GM18498 (cell line): ENCODE measurements at regions not wholly inside any gene's neighbourhood (a gene's known extent, or its start where the extent isn't known, plus 50 kb on each side); places are given as distances from the start of the nearest gene placed in this dataset.

ENCODE experiments used
- ATAC-seq: cut with Tn5 transposase; IDR thresholded peaks from one replicate; pipeline ENCODE4 v1.9.1; 2021; ENCODE audit warnings: mild to moderate bottlenecking, moderate library complexity; ENCODE audit not compliant: unreplicated experiment

DNA sequence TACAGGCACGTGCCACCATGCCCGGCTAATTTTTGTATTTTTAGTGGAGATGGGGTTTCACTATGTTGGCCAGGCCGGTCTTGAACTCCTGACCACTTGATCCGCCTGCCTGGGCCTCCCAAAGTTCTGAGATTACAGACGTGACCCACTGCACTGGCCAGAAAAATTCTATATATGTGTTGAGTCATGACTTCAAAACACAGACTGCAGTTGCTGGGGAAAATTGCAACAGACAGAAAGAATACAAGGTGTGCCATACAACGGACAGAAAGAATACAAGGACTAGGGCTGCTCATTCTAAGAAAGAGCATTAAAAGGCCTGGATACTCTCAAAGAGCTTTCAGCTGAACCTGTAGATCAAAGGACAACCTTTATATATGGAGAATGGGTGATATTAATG is 109.6 kb upstream of the ACSL4 start:
- no peak for ATAC-seq

DNA sequence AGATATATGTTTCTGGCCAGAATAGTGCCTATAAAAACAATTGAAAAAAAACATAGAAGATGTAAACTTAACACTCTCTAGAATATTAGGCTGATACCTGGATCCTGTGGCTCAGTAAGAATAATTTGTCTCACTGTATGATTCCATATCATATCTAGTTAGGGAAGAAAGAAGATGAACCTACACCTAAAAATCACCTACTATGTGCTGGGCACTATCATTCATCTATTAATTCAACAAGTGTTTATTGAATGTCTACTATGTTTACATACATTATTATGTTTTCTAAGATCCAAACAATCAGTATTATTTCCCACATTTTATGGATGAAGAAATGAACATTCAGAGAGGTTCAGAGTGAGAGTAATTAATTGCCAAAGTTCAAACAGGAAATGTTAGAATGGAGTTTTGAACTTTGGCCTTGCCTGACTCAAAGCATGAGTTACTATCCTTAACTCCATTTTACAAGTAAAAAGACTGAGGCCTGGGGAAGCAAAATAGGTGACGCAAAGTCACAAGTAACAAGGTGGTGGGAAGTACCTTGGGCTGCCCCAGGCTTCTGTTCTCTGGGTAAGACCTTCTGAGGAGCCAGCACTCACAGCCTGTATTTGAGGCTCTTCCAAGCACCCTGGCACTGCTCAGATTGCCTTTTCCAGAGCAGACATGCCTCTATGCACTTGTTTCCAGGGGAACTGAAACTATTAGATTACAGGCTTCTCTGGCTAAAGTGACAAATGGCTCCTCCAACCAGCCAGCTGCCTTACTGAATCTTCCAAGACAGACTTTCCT is 111.1 kb upstream of the ACSL4 start:
- peak; percentile 44 for ATAC-seq

DNA sequence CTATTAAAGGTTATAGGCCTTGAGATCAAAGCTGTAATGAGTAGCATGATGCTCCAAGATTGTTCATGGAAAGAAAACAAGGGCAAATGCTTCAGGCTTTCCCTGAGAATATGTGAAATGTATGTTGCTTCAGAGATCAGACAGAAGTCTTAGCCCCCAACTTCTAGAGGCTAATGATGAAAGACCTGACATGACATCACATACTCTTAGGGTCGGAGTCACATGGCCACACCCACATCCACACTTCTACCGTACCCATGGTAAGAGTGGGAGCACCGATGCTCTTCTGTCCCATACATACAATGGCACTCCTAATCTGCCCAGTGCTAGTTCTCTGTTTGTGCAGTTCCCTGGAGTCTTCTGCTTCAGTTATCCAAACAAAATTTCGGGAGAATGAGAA is 111.9 kb upstream of the ACSL4 start:
- ATAC-seq, result no peak

DNA sequence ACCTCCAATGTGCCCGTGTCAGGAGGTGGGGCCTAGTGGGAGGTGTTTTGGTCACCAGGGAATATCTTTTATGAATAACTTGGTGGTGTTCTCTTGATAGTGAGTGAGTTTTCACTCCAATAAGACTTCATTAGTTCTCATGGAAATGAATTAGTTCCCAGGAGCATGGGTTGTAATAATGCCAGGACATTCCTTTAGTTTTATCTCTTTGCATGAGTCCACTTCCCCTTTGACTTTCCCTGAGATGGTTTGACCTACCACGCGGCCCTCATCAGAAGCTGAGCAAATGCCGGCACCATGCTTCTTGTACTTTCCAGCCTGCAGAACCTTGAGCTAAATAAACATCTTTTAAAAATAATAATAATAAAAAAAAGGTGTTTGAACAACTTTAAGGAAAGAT is 112.9 kb upstream of the ACSL4 start:
- ATAC-seq, result no peak

DNA sequence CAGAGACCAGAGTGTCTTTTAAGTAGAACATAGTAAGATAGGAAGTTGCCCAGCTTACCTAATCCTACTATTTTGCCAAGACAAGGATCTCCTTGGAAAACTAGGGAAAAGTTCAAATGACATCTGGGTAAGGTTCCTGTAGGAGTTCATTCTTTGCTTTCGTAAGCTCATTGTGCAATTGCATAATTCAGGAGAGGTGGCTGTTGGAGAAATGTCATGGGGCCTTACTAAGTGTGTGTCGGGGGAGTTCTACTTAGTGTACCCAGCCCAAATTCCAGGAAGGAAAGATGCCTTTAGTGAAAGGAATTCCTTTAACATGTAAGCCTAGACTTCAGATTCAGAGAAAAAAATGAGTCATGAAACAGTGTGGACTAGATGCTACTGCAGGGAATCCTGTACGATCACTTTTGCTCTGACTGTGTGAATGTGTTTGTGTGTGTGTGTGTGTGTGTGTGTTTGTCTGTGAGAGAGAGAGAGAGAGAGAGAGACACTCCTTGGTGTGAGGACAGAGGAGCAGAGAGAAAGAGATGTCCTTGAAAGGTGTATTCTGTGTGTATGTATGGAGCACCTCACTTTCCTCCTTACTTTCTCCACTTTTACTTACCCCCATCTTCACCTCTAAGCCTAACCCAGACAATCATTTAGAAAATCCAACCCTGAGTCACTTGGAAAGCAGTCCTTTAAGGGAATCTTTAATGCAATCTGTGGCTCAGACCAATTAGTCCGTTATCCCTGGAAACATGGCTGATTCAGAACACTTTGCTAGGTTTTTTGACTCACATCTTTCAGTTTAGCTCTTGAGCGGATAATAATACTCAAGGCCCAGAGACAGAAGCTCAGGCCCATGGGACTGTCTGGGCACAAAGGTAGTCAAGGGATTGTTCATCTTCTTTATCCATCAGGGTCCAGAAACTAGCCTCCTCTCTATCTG is 114.5 kb upstream of the ACSL4 start:
- ATAC-seq, result no peak

DNA sequence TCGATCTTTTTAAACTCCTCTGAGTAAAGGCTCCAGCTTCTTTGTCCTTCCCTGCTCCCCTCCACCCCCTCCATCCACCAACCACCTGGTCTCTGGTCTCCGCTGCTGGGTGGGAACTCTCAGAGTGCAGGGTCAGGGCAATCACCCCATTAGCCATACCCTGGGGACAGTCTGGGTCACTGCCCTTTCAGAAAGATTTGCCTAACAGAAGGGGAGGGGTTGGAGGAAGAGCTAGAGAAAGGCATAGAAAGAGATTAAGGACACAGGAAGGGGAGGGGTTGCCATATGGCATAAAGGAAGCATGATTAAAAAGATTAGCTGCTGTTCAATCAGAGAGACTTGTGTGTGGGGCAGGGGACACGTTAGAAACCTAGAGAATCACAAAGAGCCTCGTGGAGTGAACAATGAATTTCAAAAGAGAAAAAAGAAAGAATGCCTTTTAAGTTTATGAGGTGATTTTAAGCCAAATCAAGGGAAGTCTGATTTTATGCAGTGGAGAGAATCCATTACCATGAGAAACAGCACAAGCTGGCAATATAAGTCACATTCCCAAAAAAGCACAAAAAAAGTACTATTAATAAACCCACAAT is 115.5 kb upstream of the ACSL4 start:
- ATAC-seq, result peak; percentile 86

DNA sequence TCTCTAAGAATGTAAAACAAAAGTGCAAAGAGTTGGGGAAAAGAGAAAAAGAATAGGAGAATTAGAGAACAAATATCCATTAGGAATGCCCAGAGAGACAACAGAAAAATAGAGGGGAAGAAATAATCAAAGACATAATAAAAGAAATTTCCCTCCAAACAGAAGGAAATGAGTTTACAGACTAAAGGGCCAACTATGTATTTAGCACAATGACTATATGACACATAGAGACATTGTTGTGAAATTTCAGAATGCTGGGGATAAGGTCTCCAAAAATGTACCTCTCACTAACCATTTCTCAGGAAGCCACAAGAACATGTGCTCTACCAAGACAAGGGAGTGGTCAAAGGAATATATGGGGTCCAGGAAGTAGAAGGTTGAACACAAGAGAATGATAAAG is 121.0 kb upstream of the ACSL4 start:
- no peak for ATAC-seq

DNA sequence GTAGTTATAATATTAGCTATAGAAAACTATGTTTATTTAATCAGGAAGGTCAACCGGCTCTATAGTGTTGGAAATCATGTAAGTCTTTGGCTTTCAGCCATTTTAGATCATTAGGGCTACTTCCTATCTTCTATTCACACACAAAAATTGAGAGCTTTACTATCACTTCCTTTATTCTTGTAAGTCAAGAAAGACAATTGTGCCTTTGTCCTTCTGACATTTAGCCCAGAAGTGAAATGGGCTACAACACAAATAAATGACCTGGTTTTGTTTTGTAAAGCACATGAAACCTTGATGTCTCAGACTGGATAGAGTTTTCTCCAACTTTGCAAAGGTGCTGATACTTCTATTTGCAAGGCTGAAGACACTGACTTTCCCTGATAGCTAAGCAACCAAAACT is 122.4 kb upstream of the ACSL4 start:
- ATAC-seq, result peak; percentile 44

DNA sequence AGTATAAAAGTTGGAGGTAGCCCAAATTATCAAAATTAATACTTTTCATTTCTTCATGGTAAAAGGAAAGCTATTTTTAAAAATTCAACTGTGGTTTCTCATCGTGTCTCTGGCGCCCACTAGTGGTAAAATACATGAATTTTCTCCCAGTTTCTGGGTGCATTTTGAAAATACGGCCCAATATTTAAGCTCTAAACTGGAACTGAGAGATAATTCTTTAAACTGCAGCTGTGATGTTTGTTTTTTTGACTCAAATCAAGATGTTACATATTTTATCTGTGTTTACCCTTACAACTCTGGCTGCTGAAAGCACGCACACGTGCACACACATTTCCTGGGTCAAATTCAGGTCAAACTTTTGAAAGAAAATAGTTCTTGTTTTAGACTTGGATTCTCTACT is 123.9 kb upstream of the ACSL4 start:
- ATAC-seq, result no peak

DNA sequence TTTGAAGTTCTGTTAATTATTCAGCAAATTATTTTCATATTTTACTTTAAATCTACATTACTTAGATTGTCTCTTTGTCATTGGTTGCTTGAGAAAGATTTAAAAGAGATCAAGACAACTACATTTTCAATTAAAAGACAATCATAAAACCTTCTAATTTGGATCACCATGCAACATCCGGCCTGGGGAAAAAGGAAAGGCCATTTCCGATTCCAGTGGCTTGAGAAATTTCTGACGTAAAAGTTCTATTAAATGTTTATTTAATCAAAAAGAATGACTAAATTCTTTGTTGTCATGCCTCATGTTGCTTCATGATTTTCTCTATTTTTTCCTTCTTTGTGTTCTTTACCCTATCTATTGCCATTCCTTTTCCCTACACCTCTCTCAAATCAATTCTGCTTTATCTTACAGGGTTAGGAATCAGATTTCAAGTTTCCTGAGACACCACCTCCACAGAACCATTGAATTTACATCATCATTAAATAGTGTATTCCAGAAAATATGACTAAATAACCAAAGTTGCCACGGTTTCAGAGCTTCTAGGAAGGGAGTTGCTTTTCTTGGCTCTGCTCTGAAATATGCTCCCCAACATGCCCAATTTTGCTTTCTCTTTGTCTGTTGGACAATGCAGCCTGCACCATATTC is 124.6 kb upstream of the ACSL4 start:
- no peak for ATAC-seq

DNA sequence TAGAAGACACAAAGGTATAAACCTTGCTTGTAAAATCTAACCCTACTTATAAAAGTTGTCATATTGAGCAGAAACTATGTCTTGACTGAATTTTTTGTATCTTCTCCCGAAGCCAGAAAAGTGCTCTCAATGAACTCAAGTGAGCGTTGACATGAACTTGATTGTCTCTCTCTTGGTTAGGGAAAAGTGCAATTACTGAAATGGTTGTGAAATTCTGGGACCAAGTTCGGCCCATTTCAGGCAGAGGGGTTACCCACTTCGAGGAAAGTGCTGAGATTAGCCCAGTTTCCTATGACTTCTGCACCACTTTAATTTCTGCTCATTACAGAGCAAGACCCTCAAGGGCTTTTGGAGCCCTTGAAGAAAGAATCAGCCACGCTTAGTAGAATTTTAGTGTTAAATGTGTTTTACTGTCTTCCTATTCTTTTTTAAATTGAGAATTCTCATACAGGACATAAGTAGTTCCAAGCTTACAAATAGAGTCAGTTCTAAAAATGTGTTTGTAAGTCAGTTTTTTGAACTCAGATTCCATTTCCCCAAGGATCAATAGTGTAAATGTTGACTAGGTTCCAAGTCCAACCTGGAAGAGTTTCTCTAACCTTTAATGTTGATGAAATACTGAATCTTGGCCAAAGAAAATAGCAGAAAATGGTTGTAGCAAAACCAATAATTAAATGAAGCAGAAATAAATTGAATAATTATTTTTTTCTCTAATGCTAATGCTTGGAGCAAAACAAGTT is 125.7 kb upstream of the ACSL4 start:
- no peak for ATAC-seq

DNA sequence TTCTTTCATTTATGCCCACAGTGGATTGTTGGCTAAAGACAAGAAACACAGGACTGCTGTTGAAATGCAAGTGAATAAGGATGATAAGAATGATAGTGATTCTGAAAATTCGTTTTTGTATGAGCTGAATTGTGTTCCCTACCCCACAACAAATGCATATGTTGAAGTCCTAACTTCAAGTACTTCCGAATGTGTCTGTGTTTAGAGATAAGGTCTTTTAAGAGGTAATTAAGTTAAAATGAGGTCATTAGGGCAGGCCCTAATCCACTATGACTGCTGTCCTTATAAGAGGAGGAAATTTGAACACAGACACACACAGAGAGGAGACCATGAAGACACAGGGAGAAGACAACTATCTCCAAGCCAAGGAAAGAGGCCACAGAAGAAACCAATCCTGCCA is 126.6 kb upstream of the ACSL4 start:
- no peak for ATAC-seq

DNA sequence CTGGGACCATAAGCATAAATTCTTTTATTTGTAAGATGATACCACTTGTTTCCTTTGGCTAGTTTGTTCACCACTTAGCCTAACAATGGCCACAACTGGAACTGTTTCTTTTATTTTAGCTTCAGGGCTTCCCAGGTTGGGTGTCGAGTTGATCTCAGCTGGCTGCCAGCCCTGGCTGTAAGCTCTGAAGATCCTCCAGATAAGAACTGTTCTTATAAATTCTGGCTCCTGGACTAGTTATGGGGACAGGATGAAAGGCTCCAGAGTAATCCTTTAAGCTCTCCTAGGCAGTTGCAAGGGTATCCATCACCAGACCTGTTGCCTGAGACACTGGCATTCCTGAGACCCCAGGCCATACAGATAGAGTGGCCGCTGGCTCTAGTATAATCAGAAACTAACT is 129.4 kb upstream of the ACSL4 start:
- no peak for ATAC-seq

DNA sequence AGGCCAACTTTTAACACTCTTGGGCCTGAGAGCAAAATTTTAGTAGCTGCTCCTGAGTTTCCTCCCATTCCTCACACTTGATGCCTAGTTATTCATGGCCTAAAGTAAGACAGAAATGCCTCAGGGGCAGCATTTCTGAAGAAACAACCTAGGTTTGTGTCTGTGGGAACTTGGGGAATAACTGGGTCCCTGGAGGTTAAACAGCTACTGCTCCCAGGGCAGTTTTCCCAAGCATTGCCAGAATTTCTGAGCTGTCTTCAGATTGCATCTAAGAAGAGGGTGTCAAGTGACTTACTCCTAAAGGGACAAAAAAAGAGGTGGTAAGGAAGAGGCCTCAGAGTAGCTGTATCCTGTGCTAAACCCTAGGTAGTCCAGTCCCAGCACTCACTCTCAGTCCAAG is 130.8 kb upstream of the ACSL4 start:
- no peak for ATAC-seq

DNA sequence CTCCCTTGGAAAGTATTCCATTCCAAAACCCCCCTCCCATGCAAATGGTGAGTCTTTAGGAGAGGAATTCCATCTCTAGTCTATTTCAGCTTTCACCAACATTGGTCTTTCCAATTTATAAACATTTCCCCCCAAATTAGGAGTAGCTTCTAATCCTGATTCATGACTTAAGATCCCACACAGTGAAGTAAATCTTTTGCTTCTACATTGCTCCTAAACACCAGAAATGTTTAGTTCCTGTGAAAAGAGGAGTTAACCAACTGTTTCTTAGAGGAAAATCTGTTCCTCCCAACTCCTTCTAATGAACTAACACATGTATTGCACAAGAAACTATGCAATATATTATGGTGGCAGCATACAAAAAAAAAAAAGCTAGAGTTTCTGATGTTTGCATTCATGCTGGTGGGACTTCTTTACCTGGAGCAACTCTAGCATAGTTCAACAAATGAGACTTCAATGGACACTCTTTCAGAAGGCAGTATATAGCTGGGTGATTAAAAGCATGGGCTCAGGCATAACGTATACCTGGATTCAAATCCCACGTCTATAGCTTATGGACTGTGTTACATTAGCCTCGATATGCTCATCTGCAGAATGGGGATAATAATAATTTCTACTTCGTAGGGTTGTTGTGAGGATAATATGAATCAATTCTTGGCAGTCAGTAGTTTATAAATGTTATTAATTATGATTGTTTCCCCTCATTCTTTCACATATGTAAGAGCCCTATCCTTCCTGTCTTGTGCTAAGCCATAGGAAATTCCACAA is 131.6 kb upstream of the TMEM164 start:
- no peak for ATAC-seq

DNA sequence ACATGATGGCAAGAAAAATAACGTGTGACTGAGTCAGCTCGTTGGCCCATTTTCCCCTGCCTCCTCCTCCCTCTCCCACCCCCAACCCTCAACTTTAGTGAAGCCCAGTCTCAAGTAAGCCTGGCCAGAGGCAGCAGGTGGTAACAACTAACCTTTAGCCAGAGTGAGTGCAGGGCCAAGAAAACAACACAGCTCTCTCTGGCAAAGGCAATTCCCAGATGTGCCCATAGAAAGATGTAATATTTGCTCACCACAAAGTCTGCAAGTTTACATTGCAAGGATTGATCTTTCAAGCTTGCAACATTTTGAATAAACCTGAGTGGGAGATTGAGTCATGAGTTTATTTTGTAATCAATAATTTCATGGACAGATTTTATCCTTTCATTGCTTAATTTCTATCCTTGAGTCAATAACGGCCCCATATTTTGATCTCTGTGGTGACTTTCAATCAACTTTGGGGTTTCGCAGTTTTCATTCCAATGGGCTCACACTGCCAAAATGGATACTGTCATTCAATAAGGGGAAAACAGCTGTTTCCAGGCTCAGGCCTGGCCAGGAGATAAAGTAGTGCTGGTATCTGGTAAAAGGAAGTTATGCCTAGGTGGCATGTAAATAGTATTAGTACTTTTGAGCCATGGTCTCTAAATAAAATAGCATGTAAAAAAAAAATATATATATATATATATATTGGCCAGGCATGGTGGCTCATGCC is 130.7 kb upstream of the TMEM164 start:
- no peak for ATAC-seq

DNA sequence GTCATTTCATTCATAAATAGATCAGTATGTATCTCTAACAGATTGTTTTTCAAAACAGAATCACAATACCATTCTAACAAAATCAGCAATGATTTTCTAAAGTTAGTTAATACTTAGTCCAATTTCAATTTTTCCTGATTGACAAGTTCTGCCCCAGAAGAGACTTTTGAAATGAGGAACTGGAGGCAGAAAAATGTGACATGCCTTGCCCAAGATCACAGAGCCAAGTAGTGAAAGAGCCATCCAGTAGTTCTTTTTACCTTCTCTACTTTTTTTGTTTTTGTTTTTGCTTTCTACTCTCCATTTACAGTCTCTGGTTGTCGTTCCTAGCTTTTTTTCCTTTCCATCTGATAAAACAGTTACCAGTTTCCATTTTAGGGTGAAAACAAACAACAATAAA is 129.3 kb upstream of the TMEM164 start:
- ATAC-seq, result no peak

DNA sequence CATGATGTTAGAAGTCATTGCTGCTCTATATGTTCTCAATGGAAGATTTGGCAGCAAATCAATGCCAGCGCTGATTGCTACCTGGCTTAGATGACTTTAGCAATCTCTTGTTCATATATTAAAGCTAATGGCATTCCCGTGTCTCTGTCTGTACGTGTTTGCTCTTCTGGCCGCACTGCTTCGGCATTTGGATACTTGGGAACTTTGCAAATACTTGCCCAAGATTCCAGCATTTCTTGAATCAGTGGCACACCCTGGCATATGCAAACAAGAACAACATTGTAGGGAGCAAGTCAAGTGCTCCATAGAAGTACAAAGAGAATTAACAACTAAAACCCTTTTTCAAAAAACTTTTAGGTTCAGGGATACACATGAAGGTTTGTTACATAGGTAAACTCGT is 128.9 kb upstream of the TMEM164 start:
- ATAC-seq, result no peak

DNA sequence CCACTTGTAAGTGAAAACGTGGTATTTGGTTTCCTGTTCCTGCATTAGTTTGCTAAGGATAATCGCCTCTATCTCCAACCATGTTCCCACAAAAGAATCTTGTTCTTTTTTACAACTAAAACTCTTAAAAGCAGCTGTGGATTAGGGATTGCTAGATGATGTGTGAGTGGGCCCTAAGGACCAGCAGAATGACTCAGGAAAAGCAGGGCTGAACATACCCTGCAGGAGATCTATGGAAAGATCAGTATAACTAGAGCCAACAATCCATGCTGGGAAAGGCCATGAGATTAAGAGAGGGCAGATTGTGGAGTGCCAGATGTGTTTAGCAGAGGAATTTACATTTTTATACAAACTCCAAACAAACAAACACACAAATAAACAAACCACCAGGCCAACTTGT is 128.4 kb upstream of the TMEM164 start:
- no peak for ATAC-seq
